DMS79 (cell line): ENCODE measurements at regions not wholly inside any gene's neighbourhood (a gene's known extent, or its start where the extent isn't known, plus 50 kb on each side); places are given as distances from the start of the nearest gene placed in this dataset.
"Not testable (repeated sequence)": the region's sequence is repeated elsewhere in the genome, so short reads cannot be mapped to it uniquely, and the experiment has no call there.

ENCODE experiments used
- DNase-seq: peaks from one replicate; lab custom pipeline; 2025; lab: John Stamatoyannopoulos, UW

DNA sequence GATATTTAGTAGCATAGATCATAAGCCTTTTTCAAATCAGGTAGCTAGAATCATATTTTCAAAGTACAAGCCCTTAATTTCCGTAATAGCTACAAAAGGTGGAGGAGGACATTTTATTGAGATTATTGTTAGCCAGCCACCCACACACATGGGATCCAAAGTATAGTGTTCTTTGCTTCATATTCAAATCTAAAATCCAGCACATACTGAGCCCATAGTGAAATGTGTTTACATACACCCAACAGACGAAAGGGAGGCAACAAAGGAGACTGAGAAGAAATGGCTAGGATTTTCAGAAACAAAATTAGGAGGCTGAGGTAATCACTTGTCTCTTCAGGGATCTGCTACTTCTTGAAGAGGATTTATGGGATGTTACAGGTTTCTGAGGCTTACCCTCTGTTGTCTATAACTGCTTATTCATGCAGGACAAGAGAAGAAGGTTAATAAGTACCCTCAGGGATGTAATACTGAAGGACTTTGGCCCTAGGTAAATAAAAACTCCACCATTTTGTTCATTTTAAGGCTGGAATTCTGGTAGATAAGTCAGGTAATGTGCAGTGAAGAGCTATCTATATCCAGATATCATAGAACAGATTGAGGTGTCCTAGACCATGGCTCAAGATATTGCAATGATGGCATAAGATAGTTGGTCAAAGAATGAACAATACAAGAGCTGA, 182.1 kb downstream of the SPDYE17 start:
- not testable (repeated sequence) for DNase-seq

DNA sequence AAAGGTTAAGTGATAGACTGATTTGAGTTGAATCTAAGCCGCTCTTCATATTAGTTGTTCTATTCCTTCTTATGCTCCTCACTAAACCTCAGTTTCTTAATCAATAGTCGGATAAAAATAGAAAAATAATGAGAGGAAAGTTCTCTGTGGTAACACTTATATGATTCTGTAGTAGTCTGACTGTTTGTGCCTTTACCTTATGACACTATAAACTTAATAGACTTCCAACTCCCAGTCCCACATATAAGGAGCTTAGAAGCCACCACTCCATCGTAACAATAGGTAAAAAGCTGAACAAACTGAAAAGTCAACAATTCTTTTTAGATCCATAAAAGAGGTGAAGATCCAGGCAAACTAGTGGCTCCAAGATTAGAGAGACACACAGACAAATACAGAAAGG, 192.3 kb downstream of the SPDYE17 start:
- DNase-seq: not testable (repeated sequence)

DNA sequence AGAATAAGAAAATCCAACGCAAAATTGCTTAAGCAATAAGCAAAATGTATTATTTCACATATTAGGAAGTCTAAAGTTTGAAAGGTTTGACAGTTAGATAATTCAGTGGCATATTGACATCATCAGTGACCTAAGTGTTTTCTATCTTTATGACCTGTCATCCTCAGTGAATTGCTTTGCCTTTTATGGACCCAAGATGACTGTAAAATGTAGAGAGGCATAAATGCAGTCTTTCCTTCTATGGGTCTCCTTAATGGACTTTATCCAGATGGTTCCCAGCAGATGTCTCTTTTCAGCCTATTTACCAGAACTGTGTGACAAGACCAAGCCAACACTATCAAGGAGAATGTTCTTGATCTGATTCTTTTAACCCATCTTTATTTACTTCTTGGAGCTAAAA, 192.9 kb downstream of the SPDYE17 start:
- not testable (repeated sequence) for DNase-seq

DNA sequence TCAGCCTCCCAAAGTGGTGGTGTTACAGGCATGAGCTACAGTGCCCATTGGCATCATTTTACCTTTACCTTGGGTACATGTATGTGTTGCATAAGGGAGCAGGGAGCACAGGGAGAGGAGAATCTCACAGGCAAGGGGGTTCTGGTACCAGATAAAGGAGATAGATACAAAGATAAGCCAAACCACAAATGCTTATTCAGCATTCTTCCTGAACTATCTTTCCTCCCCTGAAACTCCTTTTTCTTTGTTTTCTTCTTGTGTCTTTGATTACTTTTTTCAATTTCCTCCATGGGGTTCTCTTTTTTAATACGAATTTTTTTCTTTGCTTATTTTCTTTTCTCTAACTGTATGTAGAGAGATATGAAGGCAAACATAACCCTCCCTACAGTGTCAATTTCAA, 193.8 kb downstream of the SPDYE17 start:
- DNase-seq: not testable (repeated sequence)

DNA sequence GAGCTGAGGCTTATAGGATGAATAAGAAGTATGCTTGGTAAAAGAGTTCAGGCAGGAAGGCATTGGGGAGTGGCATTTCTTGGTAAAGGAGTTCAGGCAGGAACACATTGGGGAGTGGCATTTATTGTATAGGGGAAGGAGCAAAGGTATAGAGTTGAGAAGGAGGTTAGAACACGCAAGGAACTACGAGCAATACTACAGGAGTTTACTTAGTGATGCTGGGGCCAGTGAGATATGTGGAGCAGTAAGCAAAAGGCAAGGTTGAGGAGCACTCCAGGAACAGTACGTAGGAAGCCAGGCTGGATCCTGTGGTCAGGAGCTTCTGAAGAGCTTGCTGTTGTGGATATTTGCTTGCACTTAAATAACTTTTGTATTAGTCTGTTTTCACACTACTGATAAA, 202.2 kb upstream of the POMZP3 start:
- not testable (repeated sequence) for DNase-seq

DNA sequence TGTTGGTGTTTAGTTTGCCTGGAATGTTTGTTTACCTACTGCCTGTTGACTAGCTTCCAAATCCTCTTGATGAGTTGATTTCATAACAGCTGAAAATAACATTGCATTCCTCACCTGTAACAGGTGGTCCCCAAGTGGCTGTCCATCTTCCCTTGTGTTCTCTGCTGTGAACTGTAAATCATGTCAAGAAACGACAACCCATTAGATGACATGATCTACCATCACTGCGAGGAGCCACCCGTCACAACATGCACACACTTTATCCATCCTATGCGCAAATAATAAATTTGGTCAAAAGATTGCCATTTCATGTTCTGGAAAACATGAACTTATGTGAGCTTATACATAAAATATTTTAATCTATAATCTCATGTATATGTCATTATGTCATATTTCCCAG, 199.1 kb upstream of the POMZP3 start:
- DNase-seq: not testable (repeated sequence)

DNA sequence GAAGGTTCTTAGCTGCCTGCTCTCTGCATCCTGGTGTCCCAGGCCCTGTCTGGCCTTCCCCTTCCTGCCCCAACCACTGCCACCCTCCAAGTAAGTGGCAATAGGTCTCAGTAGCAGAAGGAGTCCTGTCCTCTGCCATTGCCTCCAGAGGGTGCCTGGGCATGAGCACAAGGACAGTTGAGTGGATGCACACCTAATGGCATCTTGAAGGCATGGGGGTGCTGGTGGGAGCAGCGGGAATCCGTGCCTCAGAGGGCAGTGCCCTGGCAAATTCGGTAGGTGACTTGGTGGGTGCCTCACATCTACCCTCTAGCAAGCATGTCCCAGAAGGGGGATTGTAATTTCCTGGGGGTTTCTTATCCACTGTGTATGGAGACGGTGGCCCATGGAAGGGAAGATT, 182.8 kb upstream of the POMZP3 start:
- DNase-seq: not testable (repeated sequence)

DNA sequence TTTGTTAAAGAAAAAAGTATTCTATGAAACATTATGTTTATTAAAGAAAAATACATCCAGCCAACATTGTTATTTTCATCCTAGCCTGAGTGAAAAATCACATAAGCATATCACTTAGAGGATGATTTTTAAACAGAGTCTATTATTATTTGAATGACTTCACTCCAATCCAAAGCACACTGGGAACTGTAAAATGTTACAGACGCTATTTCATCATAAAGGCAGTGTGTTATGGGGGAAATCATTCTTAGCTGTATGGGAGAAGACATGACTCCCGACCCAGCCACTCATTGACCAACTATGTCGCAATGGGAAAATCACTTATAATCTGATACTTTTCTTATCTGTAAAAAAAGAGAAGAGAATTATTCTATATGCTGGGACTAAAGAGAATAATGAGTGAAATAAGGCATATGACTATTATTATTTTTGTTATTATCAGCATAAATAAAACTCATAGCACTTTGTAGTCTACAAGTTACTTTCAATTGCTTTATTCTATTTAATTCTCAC, 180.6 kb upstream of the POMZP3 start:
- not testable (repeated sequence) for DNase-seq

DNA sequence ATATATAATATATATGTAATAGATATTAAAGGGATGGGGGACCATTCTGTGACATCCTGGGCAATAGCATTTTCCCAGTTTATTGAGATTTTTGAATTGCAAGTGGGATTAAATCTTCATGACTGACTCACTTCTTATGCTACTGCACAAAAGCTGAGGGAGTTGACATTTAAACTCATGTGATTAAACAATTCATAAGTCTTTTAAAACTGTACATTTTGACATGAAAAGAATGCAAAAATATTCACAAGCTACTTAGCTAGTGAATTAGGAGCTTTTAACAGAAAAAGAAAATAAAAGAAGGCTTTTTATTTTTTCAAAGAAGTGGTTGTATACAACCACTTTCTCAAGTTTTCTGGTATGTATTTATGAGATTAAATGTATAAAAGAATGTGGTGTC, 179.4 kb upstream of the POMZP3 start:
- DNase-seq: not testable (repeated sequence)

DNA sequence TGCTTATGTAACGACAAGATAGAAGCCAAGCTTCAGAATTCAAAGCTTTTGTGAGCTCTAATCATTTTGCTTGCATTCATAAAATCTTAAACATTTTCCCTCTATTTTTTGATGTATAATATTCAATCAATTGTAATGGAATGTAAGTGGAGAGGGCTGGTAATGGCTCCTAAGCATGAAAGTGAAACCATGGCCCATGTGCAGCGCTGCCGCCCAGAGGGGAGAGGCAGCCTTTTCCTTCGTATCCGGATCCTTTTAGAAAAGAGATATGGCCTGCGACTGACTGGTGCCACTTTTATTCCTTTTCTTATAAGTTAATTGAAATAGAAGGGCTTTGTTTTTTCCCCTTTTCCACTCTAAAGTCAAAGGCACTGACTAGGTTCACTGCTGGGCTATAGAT, 178.9 kb upstream of the POMZP3 start:
- DNase-seq: not testable (repeated sequence)

DNA sequence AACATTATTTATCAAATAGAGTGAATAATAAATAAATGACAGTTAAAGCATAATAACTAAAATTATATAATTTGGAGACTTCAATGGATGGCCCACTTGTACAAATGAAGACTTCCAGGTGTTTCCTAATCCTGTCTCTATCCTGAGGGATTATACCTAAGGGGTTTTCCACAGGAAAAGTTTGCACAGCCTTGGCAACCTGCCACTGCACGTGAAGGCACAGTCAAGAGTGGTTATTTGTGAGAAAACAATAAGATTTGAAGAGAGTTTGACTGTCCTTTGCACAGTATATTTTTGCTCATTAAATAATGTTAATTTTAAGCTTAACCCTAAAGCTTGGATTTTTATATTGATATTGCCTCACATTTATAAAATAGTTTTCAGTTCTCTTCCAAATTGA, 178.2 kb upstream of the POMZP3 start:
- DNase-seq: not testable (repeated sequence)

DNA sequence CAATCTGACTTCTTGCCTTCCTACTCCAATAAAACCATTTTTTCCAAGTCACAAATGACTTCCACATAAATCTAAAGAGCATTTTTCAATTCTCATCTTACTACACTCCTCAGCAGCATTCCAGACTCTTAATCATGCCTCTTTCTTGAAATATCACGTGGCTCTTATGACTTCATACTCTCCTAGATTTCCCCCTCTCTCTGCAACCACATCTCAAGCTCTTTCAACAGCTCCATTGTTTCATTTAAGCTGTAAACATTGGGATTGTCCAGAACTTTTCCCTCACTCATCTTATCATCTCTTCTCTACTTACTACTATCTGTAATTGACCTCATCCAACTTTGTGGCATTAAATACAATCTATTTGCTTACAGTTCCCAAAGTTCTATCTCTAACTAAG, 170.6 kb upstream of the POMZP3 start:
- not testable (repeated sequence) for DNase-seq

DNA sequence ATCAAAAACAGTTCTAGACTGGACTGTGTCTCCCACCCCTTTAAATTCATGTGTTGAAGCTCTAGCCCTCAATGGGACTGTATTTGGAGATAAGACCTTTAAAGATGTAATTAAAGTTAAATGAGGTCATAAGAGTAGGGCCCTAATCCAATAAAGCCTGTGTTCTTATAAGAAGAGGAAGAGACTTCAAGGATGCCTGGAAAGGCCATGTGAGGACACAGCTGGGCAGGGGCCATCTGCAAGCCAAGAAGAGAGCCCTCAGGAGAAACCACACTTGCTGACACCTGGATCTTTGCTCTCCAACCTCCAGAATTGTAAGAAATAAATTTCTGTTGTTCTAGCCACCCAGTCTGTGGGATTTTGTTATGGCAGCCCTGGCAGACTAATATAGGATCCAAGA, 153.6 kb upstream of the POMZP3 start:
- DNase-seq: peak; percentile 22

DNA sequence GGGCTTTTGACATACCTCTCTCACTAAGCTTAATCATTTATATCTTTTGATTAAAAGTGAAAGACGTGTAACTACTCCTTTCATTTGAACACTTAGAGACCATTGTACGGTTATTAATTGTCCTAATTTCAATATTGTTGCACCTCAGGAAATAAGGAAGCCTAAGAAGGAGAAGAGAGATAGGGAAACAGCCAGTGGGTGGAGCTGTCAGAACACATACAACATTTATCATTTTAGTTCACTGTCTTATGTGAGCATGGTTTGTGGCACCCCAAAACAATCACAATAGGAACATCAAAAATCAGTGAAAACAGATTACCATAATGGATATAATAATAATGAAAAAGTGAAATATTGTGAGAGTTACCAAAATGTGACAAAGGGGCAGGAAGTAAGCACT, 147.2 kb upstream of the POMZP3 start:
- not testable (repeated sequence) for DNase-seq

DNA sequence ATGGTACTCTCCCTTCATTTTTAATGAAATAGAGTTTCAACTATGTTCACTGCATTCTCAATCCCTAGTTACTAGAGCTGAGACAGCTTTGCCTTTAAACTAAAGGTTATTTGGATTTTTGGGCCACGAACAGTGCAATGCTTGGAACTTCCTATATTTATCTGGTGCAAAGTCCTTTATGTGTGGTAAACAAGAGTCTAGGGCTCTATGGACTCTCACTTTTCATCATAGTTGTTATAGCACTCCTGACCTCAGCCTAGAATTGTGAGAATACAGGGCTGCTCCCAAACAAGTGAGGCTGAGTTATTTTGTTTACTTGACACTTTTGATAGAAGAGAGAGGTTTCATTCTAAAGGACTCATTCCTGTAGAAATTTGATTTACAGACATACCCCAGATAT, 144.9 kb upstream of the POMZP3 start:
- DNase-seq: not testable (repeated sequence)

DNA sequence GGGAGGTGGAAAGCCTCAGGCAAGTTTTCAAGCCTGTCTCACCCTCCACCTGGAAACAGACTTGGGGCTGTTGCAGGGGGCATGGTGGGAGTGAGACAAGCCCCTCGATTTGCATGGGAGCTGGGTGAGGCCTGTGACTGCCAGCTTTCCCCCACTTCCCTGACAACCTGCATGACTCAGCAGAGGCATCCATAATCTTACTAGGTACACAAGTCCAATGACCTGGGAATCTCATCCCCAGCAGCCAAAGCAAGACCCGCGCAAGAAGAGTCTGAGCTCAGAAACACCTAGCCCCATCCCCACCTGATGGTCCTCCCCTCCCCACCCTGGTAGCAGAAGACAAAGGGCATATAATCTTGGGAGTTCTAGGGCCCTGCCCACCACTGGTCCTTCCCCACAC, 136.9 kb upstream of the POMZP3 start:
- not testable (repeated sequence) for DNase-seq

DNA sequence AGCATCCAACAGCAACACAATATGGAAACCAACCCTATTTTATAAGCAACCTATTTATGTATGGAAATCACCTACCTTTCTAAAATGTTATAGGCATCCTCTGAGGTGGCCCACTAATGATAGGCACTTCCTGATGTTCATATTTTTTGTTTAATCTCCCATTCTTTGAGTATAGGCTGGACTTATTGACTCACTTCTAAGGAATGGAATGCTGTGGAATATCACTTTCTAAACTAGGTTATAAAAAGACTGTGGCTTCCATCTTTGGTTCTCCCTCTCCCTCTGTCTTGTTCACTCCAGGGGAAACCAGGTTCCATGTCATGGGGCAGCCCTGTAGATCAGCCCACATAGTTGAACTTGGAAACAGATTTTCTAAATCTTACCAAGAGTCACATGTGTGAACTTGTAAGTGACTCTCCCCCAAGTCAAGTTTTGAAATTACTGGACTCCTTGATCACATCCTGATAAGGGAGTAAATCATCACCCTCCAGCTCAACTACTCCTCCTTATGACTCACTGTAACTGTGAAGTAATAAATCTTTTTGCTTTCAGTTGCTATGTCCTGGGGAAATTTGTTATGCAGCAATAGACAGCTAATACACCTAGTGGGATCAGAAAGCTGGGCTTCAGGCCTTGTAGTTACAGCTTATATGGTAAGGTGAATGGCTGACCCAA, 133.6 kb upstream of the POMZP3 start:
- not testable (repeated sequence) for DNase-seq

DNA sequence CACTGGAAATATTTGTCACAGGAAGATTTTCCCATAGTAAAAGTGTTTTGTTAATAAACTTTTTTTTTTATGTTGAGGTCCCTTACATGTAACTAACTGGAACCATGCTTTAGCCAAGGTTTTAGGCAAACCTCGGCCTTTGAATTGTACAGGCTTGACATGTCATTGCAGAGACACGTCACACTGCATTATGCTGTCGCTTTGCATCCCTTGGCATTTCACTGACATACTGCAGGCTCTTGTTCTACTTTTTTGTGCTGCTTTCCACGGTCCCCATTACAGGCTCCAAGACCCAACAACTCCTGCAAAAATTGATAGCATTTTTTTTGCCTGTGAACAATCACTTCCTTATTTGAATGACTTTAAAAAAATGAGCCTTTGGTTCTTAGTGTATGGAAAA, 112.5 kb upstream of the POMZP3 start:
- not testable (repeated sequence) for DNase-seq

DNA sequence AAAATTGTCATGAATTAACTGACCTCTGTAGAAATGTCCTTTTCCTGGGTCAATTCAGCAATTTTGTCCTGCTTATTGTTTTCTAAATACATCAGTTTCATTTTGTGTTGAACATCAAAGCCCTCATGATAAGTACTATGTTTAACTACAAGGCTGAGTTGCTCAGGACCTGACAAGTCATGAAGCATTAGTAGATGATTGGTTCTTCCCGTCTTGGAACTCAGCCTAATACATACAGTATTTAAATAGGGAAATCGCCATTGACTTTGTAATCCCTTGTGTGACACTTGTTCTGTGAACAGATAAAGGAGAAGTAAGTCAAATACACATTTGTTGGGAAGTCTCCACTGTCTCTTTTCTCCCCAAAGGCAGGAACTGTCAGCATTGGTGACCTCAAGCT, 109.6 kb upstream of the POMZP3 start:
- not testable (repeated sequence) for DNase-seq

DNA sequence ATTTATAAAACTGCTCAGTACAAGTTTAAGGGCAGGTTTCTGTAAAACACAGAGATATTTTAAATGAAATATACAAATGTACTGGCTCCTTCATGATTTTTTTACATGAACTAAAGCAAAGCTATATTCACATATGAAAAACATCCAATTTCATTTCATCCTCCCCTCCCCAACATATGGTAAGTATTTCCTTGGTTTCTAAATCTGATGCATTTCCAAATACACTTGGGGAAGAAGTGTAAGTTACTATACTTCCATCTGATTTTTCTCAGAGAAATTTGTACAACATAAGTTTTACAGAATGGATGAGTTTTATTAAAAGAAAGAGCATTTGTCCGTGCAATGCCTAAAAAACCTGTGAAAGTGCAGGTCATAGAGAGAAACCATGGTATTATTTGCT, 109.0 kb upstream of the POMZP3 start:
- DNase-seq: not testable (repeated sequence)

DNA sequence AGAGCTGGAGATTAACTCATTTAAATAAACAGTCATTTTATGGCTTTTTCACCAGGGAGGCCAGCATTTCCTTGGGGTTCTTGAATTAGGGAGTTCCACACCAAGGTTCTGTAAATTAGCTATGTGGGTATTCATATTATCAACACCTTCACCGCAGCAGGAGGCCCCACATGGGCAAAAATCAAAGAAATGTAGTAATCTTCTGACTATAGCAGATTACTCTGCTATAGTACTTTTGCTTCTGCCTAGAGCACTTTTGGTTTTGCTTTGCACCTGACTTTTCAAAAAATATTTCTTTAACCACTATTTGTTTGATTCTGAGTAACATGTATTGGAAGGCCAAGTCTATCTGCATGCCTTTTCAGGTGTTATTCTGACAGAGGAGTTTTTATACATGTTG, 108.6 kb upstream of the POMZP3 start:
- not testable (repeated sequence) for DNase-seq

DNA sequence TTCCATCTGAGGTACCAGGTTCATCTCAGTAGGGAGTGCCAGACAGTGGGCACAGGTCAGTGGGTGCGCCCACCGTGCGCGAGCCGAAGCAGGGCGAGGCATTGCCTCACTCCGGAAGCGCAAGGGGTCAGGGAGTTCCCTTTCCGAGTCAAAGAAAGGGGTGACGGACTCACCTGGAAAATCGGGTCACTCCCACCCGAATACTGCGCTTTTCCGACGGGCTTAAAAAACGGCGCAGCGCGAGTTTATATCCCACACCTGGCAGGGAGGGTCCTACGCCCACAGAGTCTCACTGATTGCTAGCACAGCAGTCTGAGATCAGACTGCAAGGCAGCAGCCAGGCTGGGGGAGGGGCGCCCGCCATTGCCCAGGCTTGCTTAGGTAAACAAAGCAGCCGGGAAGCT, 101.5 kb upstream of the POMZP3 start:
- not testable (repeated sequence) for DNase-seq

DNA sequence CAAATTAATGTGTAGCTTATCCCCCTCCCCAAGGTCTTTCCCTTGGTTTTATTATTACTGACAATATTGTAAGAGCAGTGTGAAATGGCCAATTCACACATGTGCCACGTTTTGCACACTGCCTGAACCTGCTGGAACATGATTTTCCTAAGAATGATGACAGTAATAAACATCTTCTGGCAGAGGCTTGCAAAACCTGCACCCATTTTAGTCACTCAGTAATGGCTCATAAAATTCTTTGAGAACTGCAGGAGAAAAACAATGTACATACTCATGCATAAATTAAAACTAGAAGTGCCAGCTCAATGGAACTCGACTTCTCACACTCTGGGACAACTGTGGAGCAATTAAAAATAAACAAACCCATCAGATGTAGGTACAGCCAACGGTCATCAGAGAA, 96.8 kb upstream of the POMZP3 start:
- not testable (repeated sequence) for DNase-seq
